ENCODE measurements at regions not wholly inside any gene's neighbourhood (a gene's known extent, or its start where the extent isn't known, plus 50 kb on each side); places are given as distances from the start of the nearest gene placed in this dataset.

GRCh38 chr20:40948465-40949267 lies 80.0 kb upstream of the TOP1 start:
- ChIA-PET POLR2A (ENCODE audit: low non-redundant PET) (no interaction called here), CTCF (interaction anchor here (0.6 to 1.0 kb wide), 3 partner anchors 14 to 1671 kb away, joined by 3 read pairs; no protein-coding TSS in a partner anchor)
- DNase-seq (ENCODE audit: low spot score), result no peak
- no peak overlapping the region for H3K27ac ChIP-seq
- TF ChIP-seq CTCF (conservative IDR thresholded peaks at IDR 0.05; ENCODE audit: low read depth), result no peak

DNA sequence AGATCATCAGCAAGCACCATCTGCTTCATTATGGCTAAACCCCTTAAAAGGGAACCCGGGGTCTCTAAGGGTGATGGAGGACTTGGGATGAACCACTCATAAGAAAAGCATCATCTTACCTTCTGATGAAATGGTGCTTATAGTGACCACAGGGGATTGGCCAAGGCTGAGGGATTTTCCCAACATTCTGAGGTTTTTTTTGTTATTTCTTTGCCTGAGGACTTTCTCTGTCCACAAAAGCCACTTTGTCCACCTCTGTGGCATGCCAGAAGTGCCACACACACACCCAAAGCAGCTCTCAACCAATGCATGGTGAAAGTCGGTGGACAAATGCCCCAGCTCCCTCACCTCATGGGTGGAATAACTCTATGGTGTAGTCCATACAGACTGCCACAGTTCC lies 79.3 kb upstream of the TOP1 start:
- no peak for DNase-seq (ENCODE audit: low spot score)
- H3K27ac ChIP-seq, result no peak overlapping the region
- ChIA-PET CTCF (interaction anchor here (0.7 to 1.0 kb wide), 2 partner anchors 13 to 298 kb away, joined by 3 to 6 read pairs; no protein-coding TSS in a partner anchor), POLR2A (ENCODE audit: low non-redundant PET) (no interaction called here)
- TF ChIP-seq CTCF (conservative IDR thresholded peaks at IDR 0.05; ENCODE audit: low read depth), result no peak

DNA sequence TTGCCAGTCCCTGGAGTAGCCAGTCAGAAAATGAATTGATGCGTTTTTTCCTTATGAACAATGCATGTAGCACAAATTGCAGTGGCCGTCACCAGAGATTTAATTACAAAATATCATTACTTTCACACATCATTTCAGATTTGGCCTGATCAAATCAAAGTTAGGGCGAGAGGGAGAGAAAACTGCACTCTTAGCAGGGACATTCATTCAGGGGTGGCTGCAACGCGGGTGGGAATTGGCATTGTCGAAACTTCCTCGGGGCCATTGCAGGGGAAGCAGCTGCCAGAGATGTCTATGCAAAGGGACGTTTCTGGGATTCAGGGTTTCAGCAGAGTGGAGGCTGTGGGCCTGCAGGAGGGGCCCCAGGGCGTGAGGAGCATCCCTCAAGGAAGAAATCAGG lies 76.5 kb upstream of the TOP1 start:
- DNase-seq (ENCODE audit: low spot score), result no peak
- POLR2A ChIA-PET (ENCODE audit: low non-redundant PET), result no interaction called here
- CTCF ChIA-PET, result interaction anchor here (1.4 to 3.7 kb wide), 2 partner anchors 11 to 14 kb away, joined by 4 to 39 read pairs; no protein-coding TSS in a partner anchor
- no peak for TF ChIP-seq CTCF (conservative IDR thresholded peaks at IDR 0.05; ENCODE audit: low read depth)
- no peak overlapping the region for H3K27ac ChIP-seq

DNA sequence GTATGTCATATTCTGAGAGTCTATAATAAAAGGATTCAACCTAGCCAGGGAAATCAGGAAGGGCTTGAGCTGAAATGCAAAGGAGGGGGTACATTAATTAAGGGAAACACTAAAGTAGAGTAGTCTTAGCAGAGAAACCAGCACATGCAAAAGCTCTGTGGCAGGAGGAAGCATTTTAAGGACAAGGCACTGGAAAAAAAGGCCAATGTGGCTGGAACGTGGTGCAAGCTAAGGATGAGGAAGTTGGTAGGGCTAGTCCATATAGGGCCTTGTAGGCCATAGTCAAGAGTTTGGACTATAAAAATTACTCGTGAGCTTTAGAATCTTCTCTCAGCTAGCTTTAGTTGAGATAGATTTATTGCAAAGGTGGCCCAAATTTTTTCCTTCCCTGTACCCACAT lies 75.2 kb upstream of the TOP1 start:
- no peak for DNase-seq (ENCODE audit: low spot score)
- CTCF ChIA-PET, result interaction anchor here (0.6 to 3.7 kb wide), 5 partner anchors 10 to 285 kb away, joined by 3 to 39 read pairs (median 4); no protein-coding TSS in a partner anchor
- TF ChIP-seq CTCF (conservative IDR thresholded peaks at IDR 0.05; ENCODE audit: low read depth), result no peak
- POLR2A ChIA-PET (ENCODE audit: low non-redundant PET), result interaction anchor here (0.6 kb wide), 1 partner anchor 1685 kb away, joined by 3 read pairs; no protein-coding TSS in a partner anchor
- H3K27ac ChIP-seq, result no peak overlapping the region

GRCh38 chr20:40953856-40954255 lies 74.8 kb upstream of the TOP1 start:
- DNase-seq (ENCODE audit: low spot score), result no peak
- no peak for TF ChIP-seq CTCF (conservative IDR thresholded peaks at IDR 0.05; ENCODE audit: low read depth)
- no peak overlapping the region for H3K27ac ChIP-seq
- ChIA-PET CTCF (interaction anchor here (1.5 to 3.7 kb wide), 2 partner anchors 9 to 15 kb away, joined by 4 to 39 read pairs; no protein-coding TSS in a partner anchor), POLR2A (ENCODE audit: low non-redundant PET) (no interaction called here)

DNA sequence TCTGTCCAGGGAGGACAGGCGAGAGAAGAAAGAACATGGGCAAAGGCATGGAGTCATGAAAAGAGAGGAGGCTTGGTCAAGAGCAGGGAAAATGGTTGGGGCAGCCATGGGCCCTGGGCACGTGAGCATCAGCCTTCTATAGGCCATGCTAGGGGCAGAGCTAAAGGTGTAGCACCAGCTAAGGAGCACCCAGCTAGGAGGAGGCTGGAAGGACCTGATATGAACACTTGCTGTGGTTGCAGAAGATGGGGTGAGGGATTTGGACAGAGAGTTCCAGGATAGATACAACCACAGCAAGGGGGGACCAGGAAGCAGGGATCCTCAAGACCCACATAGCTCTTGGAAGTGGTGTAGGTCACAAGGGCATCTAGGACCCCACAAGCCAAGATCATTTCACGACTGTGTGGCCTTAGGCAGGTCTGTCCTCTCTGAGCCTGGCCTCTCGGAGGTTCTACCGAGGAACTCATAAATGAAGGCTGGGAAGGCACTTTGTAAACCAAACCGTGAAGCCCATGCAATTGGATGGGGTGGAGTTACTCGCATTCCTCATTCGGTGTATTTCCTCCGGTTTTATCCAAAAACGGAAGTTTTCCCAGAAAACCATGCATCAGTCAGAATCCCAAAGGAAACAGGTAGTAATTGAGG lies 74.0 kb upstream of the TOP1 start:
- H3K27ac ChIP-seq, result no peak overlapping the region
- ChIA-PET POLR2A (ENCODE audit: low non-redundant PET) (no interaction called here), CTCF (interaction anchor here (0.5 to 3.7 kb wide), 2 partner anchors 8 to 58 kb away, joined by 3 to 39 read pairs; no protein-coding TSS in a partner anchor)
- DNase-seq (ENCODE audit: low spot score), result no peak
- TF ChIP-seq CTCF (conservative IDR thresholded peaks at IDR 0.05; ENCODE audit: low read depth), result no peak

Data from RWPE1 (cell line).